Hematopoietic multipotent progenitor cell treated with erythropoietin and hydrocortisone succinate and interleukin-3 and kit ligand, for 17 days (in vitro differentiated cells): ENCODE measurements at regions not wholly inside any gene's neighbourhood (a gene's known extent, or its start where the extent isn't known, plus 50 kb on each side); places are given as distances from the start of the nearest gene placed in this dataset.
A peak's percentile ranks its signal among the peaks of the same experiment; 100 is the strongest.
"Not testable (repeated sequence)": the region's sequence is repeated elsewhere in the genome, so short reads cannot be mapped to it uniquely, and the experiment has no call there.

Experiments used
- DNase-seq: peaks from one replicate; pipeline ENCODE4 v3.0.0-alpha.2; 2015; ENCODE audit warnings: low spot score

DNA sequence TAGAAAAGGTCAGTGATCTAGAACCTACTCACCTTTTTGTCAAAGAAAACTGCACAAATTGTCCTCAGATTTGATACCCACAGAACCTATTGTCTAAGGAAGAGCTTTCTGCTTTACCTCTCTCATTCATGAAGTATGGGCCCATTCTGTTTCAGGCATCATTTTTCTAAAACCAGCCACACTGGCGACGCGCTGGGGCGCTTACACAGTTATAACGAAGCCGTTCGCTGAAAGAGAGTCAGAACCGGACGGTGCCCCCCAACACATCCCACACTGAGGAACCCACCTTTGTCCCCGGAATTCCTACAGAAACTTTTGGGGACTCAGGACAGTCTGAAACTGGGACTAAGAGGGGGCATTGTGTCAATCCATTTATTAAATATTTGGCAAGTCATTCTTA lies 206.3 kb upstream of the HAAO start:
- no peak for DNase-seq

GRCh38 chr2:42996528-42996927 lies 204.1 kb upstream of the HAAO start:
- DNase-seq = no peak

GRCh38 chr2:42995752-42996422 lies 203.5 kb upstream of the HAAO start:
- DNase-seq = no peak

DNA sequence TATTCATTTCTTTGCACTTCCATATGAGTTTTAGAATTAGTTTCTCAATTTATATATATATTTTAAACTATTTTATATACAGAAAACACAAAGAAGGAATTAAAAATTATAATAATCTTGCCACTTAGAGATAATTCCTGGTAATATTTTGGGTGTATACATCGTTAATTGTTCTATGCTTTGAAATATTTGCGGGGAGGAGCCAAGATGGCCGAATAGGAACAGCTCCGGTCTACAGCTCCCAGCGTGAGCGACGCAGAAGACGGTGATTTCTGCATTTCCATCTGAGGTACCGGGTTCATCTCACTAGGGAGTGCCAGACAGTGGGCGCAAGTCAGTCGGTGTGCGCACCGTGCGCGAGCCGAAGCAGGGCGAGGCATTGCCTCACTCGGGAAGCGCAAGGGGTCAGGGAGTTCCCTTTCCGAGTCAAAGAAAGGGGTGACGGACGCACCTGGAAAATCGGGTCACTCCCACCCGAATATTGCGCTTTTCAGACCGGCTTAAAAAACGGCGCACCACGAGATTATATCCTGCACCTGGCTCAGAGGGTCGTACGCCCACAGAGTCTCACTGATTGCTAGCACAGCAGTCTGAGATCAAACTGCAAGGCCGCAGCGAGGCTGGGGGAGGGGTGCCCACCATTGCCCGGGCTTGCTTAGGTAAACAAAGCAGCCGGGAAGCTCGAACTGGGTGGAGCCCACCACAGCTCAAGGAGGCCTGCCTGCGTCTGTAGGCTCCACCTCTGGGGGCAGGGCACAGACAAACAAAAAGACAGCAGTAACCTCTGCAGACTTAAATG lies 197.1 kb upstream of the HAAO start:
- not testable (repeated sequence) for DNase-seq

DNA sequence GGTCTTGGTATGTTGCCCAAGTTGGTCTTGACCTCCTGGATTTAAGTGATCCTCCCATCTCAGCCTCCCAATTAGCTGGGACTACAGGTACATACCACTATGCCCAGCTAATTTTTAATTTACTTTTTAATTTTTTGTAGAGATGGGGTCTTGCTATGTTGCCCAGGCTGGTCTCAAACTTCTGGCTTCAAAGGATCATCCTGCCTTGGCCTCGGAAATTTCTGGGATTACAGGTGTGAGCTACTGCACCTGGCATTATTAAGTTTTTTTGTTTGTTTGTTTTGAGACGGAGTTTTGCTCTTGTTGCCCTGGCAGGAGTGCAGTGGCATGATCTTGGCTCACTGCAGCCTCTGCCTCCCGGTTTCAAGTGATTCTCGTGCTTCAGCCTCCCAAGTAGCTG lies 195.7 kb upstream of the HAAO start:
- DNase-seq = not testable (repeated sequence)

DNA sequence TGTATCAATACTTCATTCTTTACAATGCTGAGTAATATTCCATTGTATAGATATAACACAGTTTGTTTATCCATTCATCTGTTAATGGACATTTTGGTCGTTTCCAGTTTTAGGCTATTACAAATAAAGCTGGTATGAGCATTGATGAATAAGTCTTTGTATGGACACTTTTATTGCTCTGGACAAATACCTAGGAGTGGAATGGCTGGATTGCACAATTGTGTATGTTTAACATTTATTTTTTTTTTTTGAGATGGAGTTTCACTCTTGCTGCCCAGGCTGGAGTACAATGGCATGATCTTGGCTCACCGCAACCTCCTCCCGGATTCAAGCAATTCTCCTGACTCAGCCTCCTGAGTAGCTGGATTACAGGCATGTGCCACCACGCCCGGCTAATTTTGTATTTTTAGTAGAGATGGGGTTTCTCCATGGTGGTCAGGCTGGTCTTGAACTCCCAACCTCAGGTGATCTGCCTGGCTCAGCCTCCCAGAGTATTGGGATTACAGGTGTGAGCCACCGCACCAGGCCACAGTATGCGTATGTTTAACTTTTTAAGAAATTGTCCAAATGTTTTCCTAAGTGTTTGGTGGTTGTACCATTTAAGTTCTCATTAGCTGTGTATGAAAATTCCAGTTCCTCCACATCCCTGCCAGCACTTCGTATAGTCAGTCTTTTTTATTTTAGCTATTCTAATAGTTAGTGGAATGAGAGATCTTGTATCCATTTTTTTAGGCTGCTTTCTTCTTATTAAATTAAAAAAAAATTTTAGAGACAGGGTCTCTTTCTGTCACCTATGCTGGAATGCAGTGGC lies 194.9 kb upstream of the HAAO start:
- no peak for DNase-seq

DNA sequence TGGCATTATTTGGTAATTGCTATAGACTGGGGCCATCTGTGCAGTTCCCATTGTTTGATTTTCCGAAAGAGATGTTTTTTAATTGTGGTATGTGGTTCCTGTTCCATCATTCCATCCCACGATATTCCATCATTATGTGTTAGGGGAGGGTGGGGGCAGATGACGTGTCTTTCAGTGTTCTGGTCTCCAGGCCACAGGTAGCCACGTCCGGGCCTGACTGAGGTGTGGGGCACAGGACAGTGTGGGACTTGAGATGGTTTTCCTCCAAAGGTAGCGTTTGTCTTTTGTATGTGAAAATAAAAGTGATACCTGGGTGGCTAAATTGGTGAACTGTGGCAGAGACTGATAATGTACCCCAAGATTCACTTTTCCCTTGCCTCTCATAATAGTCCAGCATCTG lies 192.2 kb upstream of the HAAO start:
- no peak for DNase-seq

GRCh38 chr2:42984081-42984480 lies 191.7 kb upstream of the HAAO start:
- DNase-seq = no peak

DNA sequence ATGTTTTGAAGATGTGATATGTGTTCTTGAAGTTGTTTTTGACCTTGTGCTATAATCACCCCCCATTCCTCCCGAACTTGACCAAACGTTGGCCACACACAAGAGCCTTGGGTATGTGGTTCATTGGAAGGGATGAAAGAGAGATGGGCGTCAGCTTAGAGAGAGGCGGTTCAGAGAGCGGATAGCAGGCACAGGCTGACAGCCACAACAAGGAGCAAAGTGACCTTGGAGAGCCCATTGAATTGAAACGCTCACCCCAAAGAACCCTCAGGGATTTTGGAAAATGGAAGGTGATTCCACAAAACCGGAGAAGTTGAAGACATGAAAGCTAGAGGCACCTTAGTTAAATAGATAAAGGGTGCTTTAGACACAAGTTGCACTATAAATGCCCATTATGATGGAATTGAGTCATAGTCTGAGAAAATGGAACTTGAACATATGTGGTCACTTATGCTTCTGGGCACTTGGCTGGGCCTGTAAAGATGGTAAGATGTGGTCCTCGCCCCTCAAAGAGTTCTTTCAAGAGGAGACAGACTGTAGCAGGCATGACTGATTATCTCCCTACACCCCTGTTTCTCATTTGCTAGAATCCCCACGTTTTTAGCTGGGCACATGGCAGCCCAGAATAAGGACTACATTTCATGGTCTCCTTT lies 188.5 kb upstream of the HAAO start:
- DNase-seq = no peak

- no peak for DNase-seq
Measured at GRCh38 chr2:42979870-42980763, 187.7 kb upstream of the HAAO start.

DNA sequence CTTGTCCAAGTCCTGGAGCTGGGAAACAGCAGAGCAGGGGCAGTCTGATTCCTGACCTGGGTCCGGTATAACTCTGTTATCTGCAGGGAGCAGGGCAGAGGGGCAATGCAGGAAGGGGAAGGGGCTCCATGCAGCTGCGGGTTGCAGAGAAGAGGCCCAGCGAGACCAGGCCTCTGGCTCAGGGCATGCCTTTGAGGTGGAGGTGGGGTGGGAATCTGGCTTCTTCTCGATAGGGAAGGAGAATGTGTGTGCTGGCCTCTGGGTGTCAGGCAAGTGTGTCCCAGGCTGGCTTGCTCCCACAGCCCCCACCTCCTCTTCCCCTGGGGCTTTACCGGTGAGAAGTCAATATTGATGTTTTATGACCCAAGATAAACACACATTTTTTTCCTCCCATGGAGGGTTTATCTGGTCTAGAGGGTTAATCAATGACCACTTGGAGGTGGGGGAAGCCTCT lies 187.1 kb upstream of the HAAO start:
- no peak for DNase-seq

GRCh38 chr2:42978887-42979415 lies 186.6 kb upstream of the HAAO start:
- DNase-seq = no peak

- no peak for DNase-seq
Measured at GRCh38 chr2:42978175-42978886, 185.9 kb upstream of the HAAO start.

DNA sequence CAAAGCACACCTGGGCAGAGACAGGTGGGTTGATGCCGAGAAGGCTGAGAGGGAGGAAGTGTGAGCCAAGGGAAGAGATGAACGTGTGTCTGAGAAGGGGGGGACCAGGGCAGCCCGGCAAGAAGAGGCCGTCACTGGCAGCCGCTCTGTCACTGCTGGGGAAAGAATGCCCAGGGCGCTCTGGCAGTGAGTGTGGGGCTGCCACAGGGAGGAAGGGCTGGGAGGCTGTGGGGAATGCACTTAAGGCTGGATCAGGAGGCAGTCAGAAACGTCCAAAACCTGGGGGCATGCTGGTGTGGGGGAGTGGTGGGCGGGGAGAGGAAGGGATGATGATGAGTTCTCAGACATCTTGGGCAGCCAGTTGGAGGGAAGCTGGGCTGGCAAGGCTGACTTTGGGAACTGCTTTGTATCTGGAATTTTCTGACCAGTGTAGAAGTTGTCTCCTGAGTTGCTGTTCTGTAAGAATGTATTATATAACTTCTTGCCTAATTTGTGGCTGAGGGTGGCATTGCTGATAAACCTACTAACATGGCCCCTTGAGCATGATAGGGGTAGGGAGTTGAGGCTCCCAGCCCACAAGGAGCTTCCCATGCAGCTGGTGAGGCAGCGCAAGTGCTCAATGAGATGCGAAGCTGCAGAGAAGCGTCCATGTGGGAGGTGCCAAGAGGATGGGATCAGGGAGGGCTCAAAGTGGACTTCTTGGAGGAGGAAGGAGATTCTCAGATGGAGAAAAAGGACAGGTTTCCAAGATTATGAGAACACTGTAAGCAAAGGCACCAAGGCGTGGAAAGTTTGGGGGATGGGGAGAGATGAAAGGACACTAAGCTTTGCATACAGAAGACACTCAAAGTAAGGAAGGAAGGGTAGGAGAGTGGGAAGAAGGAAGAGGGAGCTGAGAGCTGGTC lies 185.1 kb upstream of the HAAO start:
- no peak for DNase-seq

DNA sequence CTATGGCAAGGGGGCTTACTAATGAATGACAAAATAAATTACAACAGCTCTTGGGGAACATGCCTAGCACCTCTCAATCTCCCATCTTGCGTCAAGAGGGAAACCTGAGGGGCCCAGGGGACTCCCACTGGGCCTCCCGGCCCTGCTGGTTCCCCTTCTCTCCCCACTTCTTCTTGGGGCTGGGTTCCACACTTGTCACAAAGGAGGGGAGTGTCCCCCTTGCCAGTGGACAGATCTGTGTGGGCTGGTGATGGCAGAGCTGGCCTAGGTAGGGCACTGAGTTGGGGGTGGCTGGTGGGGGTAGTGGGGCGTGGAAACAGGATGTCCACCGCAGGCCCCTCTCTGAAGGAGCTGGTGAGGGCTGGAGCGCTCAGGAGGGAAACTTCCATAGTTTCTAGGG lies 184.0 kb upstream of the HAAO start:
- no peak for DNase-seq

DNA sequence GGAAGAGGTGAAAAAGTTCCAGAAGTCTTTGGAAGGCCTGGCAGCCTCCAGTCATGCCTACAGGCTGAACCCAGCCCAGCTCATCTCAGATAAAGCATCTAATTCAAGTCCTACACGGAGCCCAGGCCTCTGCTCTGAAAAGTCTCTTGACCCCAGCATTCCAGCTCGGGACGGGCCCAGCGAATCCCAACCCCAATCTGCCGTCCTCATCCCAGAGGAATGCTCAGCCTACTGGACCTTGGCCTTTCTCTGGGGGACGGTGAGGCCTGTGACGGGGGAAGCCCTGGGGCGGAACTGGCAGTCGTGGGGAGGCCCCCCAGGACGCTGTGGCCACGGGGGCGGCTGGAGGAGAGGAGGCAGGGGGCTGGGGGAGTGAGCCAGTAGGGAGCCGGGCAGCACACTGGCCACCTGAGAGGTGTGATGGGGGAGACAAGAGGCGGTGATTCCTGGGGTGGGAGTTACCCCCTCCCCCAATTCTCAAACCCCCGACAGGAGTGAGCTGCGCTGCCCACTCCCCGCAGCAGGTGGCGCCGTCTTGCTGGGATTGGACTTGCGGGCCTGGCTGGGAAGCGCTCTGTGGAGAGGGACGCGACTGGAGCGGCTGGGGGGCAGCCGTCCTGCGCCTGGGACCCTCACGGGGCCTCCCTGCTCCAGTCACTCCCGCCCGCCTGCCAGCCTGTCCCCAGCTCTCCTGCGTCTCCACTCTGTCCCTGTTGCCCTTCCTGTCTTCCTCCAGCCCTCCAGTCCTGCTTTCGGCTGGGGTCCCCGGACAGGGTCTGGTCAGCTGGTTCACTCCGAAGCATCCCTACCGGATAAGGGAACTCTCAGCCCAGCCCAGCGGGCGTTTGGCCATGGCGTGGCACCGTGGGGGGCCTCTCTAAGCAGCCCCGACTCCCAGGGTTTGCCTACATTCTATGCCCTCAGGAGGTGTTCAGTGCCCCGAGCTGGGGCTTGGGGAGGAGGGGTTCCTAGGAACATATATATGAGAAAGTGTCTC lies 182.6 kb upstream of the HAAO start:
- no peak for DNase-seq

DNA sequence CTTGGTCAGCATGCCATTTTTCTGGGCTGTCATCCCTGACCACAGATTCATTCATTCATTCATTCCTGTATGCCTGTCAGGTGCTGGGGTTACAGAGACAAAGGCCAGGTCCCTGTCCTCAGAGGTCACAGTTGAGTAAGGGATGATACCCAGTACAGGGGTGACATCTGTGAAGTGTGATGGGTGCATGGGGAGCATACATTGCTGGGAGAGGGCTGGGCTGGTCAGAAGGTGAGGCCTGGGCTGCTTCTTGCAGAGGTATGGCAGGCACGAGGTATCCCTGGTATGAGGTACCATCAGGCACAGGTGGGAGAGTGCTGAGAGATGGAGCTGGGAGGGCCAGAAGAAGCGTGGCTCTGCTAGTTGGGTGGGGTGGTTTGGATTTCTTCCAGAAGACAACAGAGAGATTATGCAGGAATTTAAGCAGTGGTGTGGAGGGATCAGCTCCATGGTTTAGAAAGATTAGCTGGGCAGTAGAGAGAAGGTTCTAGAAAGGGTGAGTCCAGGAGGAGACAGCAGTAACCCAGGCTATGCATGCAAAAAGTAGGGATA lies 181.9 kb upstream of the HAAO start:
- DNase-seq = peak; percentile 13

- DNase-seq = no peak
Measured at GRCh38 chr2:42973726-42974125, 181.3 kb upstream of the HAAO start.
